HUDEP-2 (cell line): ENCODE measurements at regions not wholly inside any gene's neighbourhood (a gene's known extent, or its start where the extent isn't known, plus 50 kb on each side); places are given as distances from the start of the nearest gene placed in this dataset.
"Not testable (repeated sequence)": the region's sequence is repeated elsewhere in the genome, so short reads cannot be mapped to it uniquely, and the experiment has no call there.

ENCODE experiments used
- DNase-seq, 76 experiments: peaks; one replicate each; lab custom pipeline; 2025; ENCODE audit not compliant: unreplicated experiment in 76 of 76; lab: John Stamatoyannopoulos, UW

DNA sequence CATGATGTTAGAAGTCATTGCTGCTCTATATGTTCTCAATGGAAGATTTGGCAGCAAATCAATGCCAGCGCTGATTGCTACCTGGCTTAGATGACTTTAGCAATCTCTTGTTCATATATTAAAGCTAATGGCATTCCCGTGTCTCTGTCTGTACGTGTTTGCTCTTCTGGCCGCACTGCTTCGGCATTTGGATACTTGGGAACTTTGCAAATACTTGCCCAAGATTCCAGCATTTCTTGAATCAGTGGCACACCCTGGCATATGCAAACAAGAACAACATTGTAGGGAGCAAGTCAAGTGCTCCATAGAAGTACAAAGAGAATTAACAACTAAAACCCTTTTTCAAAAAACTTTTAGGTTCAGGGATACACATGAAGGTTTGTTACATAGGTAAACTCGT is 128.9 kb upstream of the TMEM164 start:
- DNase-seq, result no peak

DNA sequence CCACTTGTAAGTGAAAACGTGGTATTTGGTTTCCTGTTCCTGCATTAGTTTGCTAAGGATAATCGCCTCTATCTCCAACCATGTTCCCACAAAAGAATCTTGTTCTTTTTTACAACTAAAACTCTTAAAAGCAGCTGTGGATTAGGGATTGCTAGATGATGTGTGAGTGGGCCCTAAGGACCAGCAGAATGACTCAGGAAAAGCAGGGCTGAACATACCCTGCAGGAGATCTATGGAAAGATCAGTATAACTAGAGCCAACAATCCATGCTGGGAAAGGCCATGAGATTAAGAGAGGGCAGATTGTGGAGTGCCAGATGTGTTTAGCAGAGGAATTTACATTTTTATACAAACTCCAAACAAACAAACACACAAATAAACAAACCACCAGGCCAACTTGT is 128.4 kb upstream of the TMEM164 start:
- no peak for DNase-seq

- DNase-seq, result no peak
Observed at GRCh38 chrX:109875831-109876230, 127.1 kb upstream of the TMEM164 start.

DNA sequence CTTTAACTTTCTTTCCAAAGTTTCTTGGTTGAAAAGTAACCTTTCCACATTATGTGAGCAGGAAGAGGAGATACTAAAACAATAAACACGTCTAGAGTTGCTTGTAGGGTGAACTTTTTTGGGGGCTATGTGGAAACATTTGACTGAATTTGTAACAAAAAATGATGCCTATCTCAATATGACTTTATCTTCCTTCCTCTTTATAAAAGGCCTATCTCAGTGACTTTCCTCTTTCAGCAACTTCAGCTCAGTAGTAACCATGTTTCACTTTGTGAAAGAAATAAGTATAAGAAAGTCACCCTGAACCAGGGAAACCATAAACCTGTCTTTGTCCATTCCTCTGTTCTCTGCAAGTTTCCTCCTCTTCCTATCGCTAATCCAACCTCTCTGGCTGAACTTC is 124.7 kb upstream of the TMEM164 start:
- no peak for DNase-seq

DNA sequence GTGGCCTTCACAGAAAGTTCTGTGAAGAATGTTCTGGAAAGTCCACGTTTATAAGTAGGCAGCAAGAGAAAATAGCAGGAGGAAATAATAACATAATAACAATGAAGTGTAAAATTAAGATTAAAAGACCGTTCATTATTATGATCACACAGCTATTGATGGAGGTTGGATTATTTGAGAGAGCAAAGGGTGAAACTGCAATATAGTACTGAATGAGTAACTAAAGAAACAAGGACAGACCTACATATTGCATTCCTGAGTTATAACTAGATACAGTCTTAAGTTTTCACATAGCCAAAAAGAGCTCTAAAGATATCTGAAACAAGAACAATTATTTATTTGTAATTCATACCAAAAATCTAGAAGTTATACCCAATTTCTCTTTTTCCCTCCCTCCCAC is 122.9 kb upstream of the TMEM164 start:
- no peak for DNase-seq

GRCh38 chrX:109880629-109881028 is 122.3 kb upstream of the TMEM164 start:
- DNase-seq, result no peak

DNA sequence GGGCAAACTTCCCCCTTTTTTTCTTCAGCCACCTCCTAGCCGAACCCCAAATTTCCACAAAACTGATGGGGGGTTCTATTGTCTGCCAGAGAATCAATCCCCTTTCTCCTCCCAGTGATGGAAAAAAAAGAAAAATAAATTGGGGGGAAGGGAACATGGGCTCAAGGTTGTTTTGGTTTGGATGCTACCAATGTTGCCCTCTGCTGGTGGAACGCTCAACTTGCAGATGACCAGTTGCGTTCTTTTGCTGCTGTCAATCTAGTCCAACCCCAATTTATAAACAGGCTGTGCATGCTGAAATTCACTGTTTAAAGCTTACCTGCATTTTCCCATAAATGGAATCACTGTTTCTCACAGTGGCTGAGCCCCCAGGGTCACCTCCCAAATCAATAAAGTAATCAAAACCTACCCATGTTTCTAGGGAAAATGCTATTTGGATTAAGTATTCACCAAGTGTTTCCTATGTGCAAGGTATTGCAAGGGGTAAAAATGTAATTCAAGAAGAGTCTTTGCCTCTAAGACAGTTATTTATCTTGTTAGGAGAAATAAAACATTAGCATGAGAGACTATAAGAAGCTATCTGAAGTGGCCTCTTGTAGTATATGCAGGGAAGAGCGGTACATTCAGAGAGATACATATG is 116.7 kb upstream of the TMEM164 start:
- peak in 44 of 76 experiments; percentile 0 to 54 (median 14) for DNase-seq

DNA sequence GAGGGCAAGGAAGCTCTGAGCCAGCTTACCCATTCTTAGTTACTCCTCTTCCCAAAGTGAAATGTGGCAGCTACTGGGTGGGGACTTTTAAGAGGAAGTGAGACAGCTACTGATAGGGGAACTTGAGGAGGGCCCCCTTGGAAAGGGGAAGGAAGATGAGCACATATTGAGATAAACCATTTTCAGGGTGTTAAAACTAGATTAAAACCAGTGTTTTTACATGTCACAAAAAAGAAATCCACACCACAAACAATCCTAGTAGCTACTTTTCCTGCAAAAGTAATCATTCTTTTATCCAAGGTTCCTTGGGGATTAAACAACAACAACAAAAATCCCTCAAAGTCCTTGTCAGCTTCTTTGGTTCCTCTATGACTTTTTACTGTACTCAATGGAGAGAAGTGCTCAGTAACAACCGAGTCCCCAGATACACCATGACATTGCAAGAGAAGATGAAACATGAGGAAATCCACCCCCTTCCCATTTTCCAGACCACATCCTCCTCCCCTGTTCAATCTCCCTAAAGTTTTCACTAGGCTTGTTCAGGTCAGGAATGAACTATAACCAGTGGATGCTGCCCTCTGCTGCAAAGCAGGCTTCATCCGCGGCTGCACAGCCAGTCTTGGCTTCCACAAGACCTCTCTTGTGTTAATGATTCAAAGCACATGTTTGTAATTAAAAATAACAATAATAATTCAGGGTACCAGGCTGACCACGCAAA is 113.5 kb upstream of the TMEM164 start:
- DNase-seq, result peak in 33 of 76 experiments; percentile 0 to 36 (median 5)

- no peak for DNase-seq
Observed at GRCh38 chrX:109890300-109890699, 112.6 kb upstream of the TMEM164 start.

DNA sequence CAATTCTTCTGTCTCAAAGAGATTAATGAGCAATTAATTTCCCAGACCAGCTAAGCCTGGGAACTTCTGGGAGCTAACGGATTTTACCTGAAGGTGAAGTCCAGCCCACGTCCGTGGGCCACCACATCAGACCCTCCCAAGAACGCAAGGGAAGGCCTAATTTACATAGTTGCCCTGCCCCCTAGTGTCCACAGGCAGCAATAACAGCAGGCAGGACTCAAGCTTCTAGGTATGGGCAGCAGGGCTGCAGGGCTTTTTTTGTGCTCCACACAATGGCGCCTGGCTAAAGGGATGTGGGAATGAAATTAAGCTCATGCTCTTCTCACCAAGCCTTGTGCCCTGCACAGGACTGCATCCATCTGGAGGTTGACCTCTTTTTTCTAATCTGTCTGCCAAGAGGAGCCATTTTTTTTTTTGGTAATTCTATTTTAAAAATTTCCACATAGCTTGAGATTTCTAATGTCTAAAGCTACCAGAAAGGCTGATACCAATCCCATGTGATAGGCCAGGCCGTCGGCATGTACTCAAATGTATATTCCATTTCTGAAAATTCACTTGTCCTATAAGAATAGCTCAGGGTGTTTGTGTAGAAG is 111.9 kb upstream of the TMEM164 start:
- DNase-seq, result peak in 64 of 76 experiments; percentile 0 to 58 (median 18)

DNA sequence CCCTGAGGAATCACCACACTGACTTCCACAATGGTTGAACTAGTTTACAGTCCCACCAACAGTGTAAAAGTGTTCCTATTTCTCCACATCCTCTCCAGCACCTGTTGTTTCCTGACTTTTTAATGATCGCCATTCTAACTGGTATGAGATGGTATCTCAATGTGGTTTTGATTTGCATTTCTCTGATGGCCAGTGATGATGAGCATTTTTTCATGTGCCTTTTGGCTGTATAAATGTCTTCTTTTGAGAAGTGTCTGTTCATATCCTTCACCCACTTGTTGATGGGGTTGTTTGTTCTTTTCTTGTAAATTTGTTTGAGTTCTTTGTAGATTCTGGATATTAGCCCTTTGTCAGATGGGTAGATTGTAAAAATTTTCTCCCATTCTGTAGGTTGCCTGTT is 106.9 kb upstream of the TMEM164 start:
- not testable (repeated sequence) for DNase-seq

- no peak for DNase-seq
Observed at GRCh38 chrX:109902665-109903064, 100.2 kb upstream of the TMEM164 start.

DNA sequence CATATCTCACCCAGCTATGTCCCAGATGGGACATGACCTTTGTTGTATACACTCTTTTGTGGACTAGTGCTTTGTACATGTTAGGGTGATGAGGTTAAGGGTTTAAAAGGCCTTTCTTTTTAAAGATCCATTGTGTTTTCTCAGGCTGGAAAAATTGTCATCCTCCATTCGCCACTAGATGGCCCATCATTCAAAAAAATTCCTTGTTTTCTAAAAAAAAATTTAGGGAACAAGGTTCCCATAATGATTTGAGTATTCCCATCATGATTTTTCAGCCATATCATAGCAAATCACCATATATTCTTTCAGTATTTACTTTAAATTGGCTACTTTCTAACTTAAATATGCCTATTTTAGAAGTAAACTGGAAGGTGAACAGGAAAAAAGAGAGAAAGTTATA is 91.9 kb upstream of the TMEM164 start:
- no peak for DNase-seq

GRCh38 chrX:109912993-109913392 is 89.9 kb upstream of the TMEM164 start:
- DNase-seq, result not testable (repeated sequence)

- no peak for DNase-seq
Observed at GRCh38 chrX:109914114-109914849, 88.6 kb upstream of the TMEM164 start.

DNA sequence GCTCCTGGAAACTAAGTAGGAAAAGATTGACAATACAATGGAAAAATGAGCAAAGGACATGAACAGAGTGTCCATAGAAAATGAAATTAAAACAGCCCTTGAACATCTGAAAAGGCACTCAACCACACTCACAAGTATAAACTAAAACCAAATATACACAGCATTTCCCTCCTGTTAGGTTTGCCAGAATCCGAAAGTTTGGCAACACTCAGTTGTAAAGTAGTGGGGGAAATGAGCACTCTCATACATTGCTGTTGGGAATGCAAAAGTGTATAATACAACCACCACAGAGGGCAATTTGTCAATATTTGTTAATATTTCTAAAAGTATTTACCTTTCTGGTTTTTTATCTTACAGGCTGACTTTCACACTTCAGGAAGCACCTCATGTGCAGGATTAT is 84.2 kb upstream of the TMEM164 start:
- no peak for DNase-seq

GRCh38 chrX:109920325-109920724 is 82.6 kb upstream of the TMEM164 start:
- peak in 5 of 76 experiments; percentile 0 to 9 (median 1) for DNase-seq

DNA sequence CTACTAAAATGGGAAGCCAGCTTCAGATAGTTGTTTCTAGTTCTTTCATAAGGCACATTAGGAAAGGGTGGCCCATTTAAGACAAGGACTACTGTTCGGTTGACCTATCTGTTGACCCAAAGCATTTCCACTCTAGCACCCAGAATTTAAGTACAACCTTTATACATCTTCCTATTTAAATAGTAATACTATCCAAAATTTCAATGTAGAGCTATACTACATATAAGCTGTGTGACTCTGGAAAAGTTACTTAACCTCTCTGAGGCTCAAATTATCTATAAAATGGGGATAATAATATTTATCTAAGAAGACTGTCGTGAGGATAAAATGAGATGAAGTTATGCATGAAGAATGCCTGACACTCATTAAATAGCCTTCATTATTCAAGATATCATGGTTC is 82.0 kb upstream of the TMEM164 start:
- no peak for DNase-seq

GRCh38 chrX:109922190-109922589 is 80.7 kb upstream of the TMEM164 start:
- DNase-seq, result peak in 1 of 76 experiments; percentile 0

- not testable (repeated sequence) for DNase-seq
Observed at GRCh38 chrX:109925003-109925402, 77.9 kb upstream of the TMEM164 start.

DNA sequence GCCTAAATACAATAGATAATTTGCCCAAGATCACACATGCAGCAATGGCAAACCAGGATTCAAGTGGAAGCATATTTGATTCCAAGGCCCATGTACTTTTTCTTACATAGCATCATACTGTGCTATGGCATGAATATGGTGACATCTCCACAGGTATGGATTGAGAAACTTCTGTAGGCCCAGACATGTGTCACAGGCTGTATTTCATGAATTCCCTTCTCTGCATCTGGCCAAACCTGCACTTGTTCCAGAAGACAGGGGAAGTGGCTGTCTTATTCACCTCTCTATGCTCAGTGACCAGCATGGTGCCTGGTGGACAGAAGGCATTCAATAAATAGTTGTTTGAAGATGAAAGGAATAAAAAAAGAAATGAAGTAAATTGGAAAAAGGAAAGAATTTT is 77.3 kb upstream of the TMEM164 start:
- DNase-seq, result no peak
